ENCODE measurements at regions not wholly inside any gene's neighbourhood (a gene's known extent, or its start where the extent isn't known, plus 50 kb on each side); places are given as distances from the start of the nearest gene placed in this dataset.

- no peak for DNase-seq
These were observed 82.9 kb downstream of the ELOVL4 start for GRCh38 chr6:79864421-79864820.

GRCh38 chr6:79864001-79864400 lies 83.4 kb downstream of the ELOVL4 start:
- no peak for DNase-seq

- no peak for DNase-seq
These were observed 83.8 kb downstream of the ELOVL4 start for GRCh38 chr6:79863566-79863965.

GRCh38 chr6:79862711-79863110 lies 84.6 kb downstream of the ELOVL4 start:
- no peak for DNase-seq

- no peak for DNase-seq
These were observed 85.2 kb downstream of the ELOVL4 start for GRCh38 chr6:79862126-79862525.

GRCh38 chr6:79861023-79861422 lies 86.3 kb downstream of the ELOVL4 start:
- DNase-seq, result no peak

- no peak for DNase-seq
These were observed 99.9 kb downstream of the ELOVL4 start for GRCh38 chr6:79847426-79847825.

GRCh38 chr6:79842376-79843040 lies 104.8 kb downstream of the ELOVL4 start:
- DNase-seq, result no peak

GRCh38 chr6:79841577-79842375 lies 105.6 kb downstream of the ELOVL4 start:
- peak in 1 of 2 experiments; percentile 33 for DNase-seq

- no peak for DNase-seq
These were observed 108.5 kb downstream of the ELOVL4 start for GRCh38 chr6:79838851-79839250.

GRCh38 chr6:79833964-79834284 lies 113.4 kb downstream of the ELOVL4 start:
- no peak for DNase-seq

- DNase-seq, result no peak
These were observed 113.9 kb downstream of the ELOVL4 start for GRCh38 chr6:79833264-79833963.

- DNase-seq, result no peak
These were observed 114.6 kb downstream of the ELOVL4 start for GRCh38 chr6:79832723-79833122.

- DNase-seq, result no peak
These were observed 123.2 kb downstream of the ELOVL4 start for GRCh38 chr6:79824202-79824601.

GRCh38 chr6:79821859-79822258 lies 125.5 kb downstream of the ELOVL4 start:
- DNase-seq, result no peak

GRCh38 chr6:79818471-79818870 lies 128.9 kb downstream of the ELOVL4 start:
- no peak for DNase-seq

GRCh38 chr6:79814940-79815339 lies 132.4 kb downstream of the ELOVL4 start:
- no peak for DNase-seq

- DNase-seq, result peak; percentile 36 to 60
These were observed 133.3 kb downstream of the ELOVL4 start for GRCh38 chr6:79813854-79814709.

- no peak for DNase-seq
These were observed 134.1 kb downstream of the ELOVL4 start for GRCh38 chr6:79813143-79813850.

- no peak for DNase-seq
These were observed 135.2 kb downstream of the ELOVL4 start for GRCh38 chr6:79812195-79812594.

GRCh38 chr6:79810871-79811270 lies 136.5 kb downstream of the ELOVL4 start:
- DNase-seq, result no peak

- DNase-seq, result no peak
These were observed 137.1 kb downstream of the ELOVL4 start for GRCh38 chr6:79810185-79810705.
